OCI-LY7 (cell line): ENCODE measurements at regions not wholly inside any gene's neighbourhood (a gene's known extent, or its start where the extent isn't known, plus 50 kb on each side); places are given as distances from the start of the nearest gene placed in this dataset.

ENCODE experiments used
- BruUV-seq: library from RNA; stranded (reverse); fragments of 400-500 nt; replicated peaks from 2 replicates; lab custom pipeline; 2021; lab: Mats Ljungman, UMichigan
- CTCF ChIA-PET: fragments of 300-600 bp; sonication (Branson Sonifier 250); formaldehyde crosslinking; loops from one replicate; lab custom pipeline; 2022; ENCODE audit warnings: antibody characterized with exemption; ENCODE audit not compliant: unreplicated experiment; lab: Charles Lee
- POLR2A ChIA-PET: fragments of 300-600 bp; sonication (Branson Sonifier 250); formaldehyde crosslinking; loops from one replicate; lab custom pipeline; 2022; ENCODE audit warnings: antibody characterized with exemption; lab: Charles Lee
- DNase-seq: peaks from one replicate; pipeline ENCODE4 v3.0.0-alpha.2; 2015; ENCODE audit warnings: low spot score
- H2AFZ ChIP-seq: fragments of 200-600 bp; sonication (generic), shearing (Covaris generic); 2 replicates; pipeline ENCODE4 v1.6.1; 2014; ENCODE audit warnings: mild to moderate bottlenecking, antibody characterized with exemption, low read length, moderate library complexity
- H3K27ac ChIP-seq: fragments of 200-600 bp; sonication (generic); 2 replicates; pipeline ENCODE4 v1.5.1; 2014; ENCODE audit warnings: mixed run types, low read depth, mild to moderate bottlenecking, moderate library complexity, low read length, inconsistent platforms; ENCODE audit not compliant: poor library complexity, severe bottlenecking
- H3K36me3 ChIP-seq: fragments of 200-600 bp; sonication (generic); 2 replicates; pipeline ENCODE4 v1.6.1; 2014; ENCODE audit warnings: mild to moderate bottlenecking, antibody characterized with exemption, low read length, moderate library complexity, mixed read lengths; ENCODE audit not compliant: insufficient read depth
- H3K4me1 ChIP-seq: fragments of 200-600 bp; sonication (generic); 2 replicates; pipeline ENCODE4 v1.5.1; 2014; ENCODE audit warnings: mild to moderate bottlenecking, low read length; ENCODE audit not compliant: insufficient read depth, poor library complexity, severe bottlenecking
- H3K4me2 ChIP-seq: fragments of 200-600 bp; sonication (generic); 2 replicates; pipeline ENCODE4 v1.6.1; 2014; ENCODE audit warnings: mild to moderate bottlenecking, low read length
- H3K4me3 ChIP-seq: fragments of 200-600 bp; sonication (generic); 2 replicates; pipeline ENCODE4 v1.5.1; 2014; ENCODE audit warnings: mild to moderate bottlenecking, low read depth, low read length; ENCODE audit not compliant: poor library complexity, severe bottlenecking
- H3K79me2 ChIP-seq: fragments of 200-600 bp; sonication (generic); 2 replicates; pipeline ENCODE4 v1.6.1; 2016; ENCODE audit warnings: low read depth, mild to moderate bottlenecking, low read length, moderate library complexity, mixed read lengths; ENCODE audit not compliant: insufficient read depth
- H3K9me2 ChIP-seq: fragments of 200-600 bp; sonication (generic); 2 replicates; pipeline ENCODE4 v1.6.1; 2016; ENCODE audit warnings: mild to moderate bottlenecking, low read length, mixed read lengths; ENCODE audit not compliant: insufficient read depth
- H3K9me3 ChIP-seq: fragments of 200-600 bp; sonication (generic); 2 replicates; pipeline ENCODE4 v1.6.1; 2014; ENCODE audit warnings: mild to moderate bottlenecking, mixed run types, low read length, mixed read lengths
- H4K20me1 ChIP-seq: fragments of 200-600 bp; sonication (generic); 2 replicates; pipeline ENCODE4 v1.6.1; 2014; ENCODE audit warnings: mild to moderate bottlenecking, antibody characterized with exemption, low read length, moderate library complexity, mixed read lengths; ENCODE audit not compliant: insufficient read depth
- CTCF ChIP-seq: fragments of 200-600 bp; sonication (generic); conservative IDR thresholded peaks from 2 replicates; pipeline ENCODE4 v1.5.1; 2014; ENCODE audit warnings: mild to moderate bottlenecking, antibody characterized with exemption, low read length, moderate library complexity, mixed read lengths
- EZH2phosphoT487 ChIP-seq: fragments of 200-600 bp; sonication (generic); IDR thresholded peaks from 2 replicates; pipeline ENCODE4 v1.6.1; 2018; ENCODE audit warnings: low read depth, borderline replicate concordance, mild to moderate bottlenecking, mixed run types, antibody characterized with exemption, low read length, moderate library complexity, mixed read lengths
- intact Hi-C: fragments of 100-400 bp; cut with micrococcal nuclease; formaldehyde crosslinking; loops from one replicate; pipeline ENCODE4 v1.10.0; 2022; ENCODE audit not compliant: unreplicated experiment

GRCh38 chr3:115245899-115246298 is 98.8 kb upstream of the ZBTB20 start:
- Histone ChIP-seq H3K4me3 (no peak overlapping the region), H2AFZ (no peak overlapping the region), H3K36me3 (no peaks in the 10 kb centered on the region), H3K9me2 (no peaks in the 10 kb centered on the region), H3K9me3 (no peaks in the 10 kb centered on the region), H4K20me1 (no peaks in the 10 kb centered on the region), H3K27ac (no peak overlapping the region), H3K4me1 (no peaks in the 10 kb centered on the region), H3K4me2 (no peak overlapping the region), H3K79me2 (no peaks in the 10 kb centered on the region)
- POLR2A ChIA-PET: no interaction called here
- no peak for TF ChIP-seq CTCF
- TF ChIP-seq EZH2phosphoT487: no peak
- DNase-seq: no peak
- CTCF ChIA-PET: no interaction called here
- intact Hi-C loops: no loop called here
- BruUV-seq: no TSS peak

- no peak overlapping the region for H3K27ac ChIP-seq
- no peak overlapping the region for H3K4me2 ChIP-seq
- H3K79me2 ChIP-seq: no peaks in the 10 kb centered on the region
- intact Hi-C loops: no loop called here
- CTCF ChIA-PET: no interaction called here
- H4K20me1 ChIP-seq: no peaks in the 10 kb centered on the region
- no peaks in the 10 kb centered on the region for H3K9me2 ChIP-seq
- H2AFZ ChIP-seq: no peak overlapping the region
- no peak for TF ChIP-seq EZH2phosphoT487
- TF ChIP-seq CTCF: no peak
- POLR2A ChIA-PET: interaction anchor here (0.6 kb wide), 1 partner anchor 9 kb away, joined by 3 read pairs; no protein-coding TSS in a partner anchor
- H3K36me3 ChIP-seq: no peaks in the 10 kb centered on the region
- no peak overlapping the region for H3K4me3 ChIP-seq
- no peaks in the 10 kb centered on the region for H3K9me3 ChIP-seq
- no peak for DNase-seq
- H3K4me1 ChIP-seq: no peaks in the 10 kb centered on the region
- BruUV-seq: no TSS peak
Measured at GRCh38 chr3:115246461-115247020, 99.5 kb upstream of the ZBTB20 start.

GRCh38 chr3:115248274-115248673 is 101.2 kb upstream of the ZBTB20 start:
- H3K4me2 ChIP-seq: no peak overlapping the region
- ChIA-PET POLR2A (no interaction called here), CTCF (no interaction called here)
- no peaks in the 10 kb centered on the region for H3K79me2 ChIP-seq
- DNase-seq: no peak
- H4K20me1 ChIP-seq: no peaks in the 10 kb centered on the region
- no peak overlapping the region for H3K4me3 ChIP-seq
- H3K9me2 ChIP-seq: no peaks in the 10 kb centered on the region
- no peaks in the 10 kb centered on the region for H3K9me3 ChIP-seq
- intact Hi-C loops: no loop called here
- H3K4me1 ChIP-seq: no peaks in the 10 kb centered on the region
- no peak overlapping the region for H3K27ac ChIP-seq
- no peak for TF ChIP-seq EZH2phosphoT487
- no peak for TF ChIP-seq CTCF
- BruUV-seq: no TSS peak
- no peaks in the 10 kb centered on the region for H3K36me3 ChIP-seq
- H2AFZ ChIP-seq: no peak overlapping the region
